ENCODE measurements at regions not wholly inside any gene's neighbourhood (a gene's known extent, or its start where the extent isn't known, plus 50 kb on each side); places are given as distances from the start of the nearest gene placed in this dataset.

DNA sequence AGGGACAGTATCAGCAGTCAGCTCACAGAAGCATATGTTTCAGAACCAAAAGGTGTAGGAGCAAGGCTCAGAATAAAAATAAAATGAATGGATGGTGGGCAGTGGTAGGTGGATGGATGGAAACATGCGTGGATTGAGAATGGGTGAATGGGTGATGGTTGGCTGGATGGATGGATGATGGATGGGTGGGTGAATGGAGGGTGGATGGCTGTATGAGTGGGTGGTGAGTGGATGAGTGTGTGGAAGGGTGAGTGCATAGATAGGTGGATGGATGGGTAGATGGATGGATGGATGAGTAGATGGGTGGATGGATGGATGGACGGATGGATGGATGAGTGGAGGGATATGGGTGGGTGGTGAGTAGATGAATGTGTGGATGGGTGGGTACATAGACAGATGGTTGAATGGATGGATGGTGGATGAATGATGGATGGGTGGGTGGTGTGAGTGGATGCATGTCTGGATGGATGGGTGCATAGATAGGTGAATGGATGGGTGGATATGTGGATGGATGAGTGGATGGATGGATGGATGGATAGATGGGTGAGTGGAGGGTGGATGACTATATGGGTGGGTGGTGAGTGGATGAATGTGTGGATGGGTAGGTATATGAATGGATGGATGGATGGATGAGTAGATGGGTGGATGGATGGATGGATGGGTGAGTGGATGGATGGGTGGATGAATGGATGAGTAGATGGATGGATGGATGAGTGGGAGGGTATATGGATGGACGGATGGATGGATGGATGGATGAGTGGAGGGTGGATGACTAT is 164.2 kb downstream of the C9orf50 start:
- no peaks in the 10 kb centered on the region for H3K27me3 ChIP-seq (ENCODE audit: insufficient read depth, poor library complexity, severe bottlenecking)
- no peak for DNase-seq (ENCODE audit: low read depth in 1 of 2, low spot score in 1 of 2)
- H3K27ac ChIP-seq (replicated peaks), result no peak overlapping the region
- no peak overlapping the region for H3K4me3 ChIP-seq (replicated peaks; ENCODE audit: insufficient read depth, low read length)
- no peak for TF ChIP-seq GABPA (IDR thresholded peaks at IDR 0.05; ENCODE audit: low read depth)
- TF ChIP-seq SPI1 (IDR thresholded peaks at IDR 0.05; ENCODE audit: borderline replicate concordance, low read depth), result no peak
- TF ChIP-seq, protein P1, sequence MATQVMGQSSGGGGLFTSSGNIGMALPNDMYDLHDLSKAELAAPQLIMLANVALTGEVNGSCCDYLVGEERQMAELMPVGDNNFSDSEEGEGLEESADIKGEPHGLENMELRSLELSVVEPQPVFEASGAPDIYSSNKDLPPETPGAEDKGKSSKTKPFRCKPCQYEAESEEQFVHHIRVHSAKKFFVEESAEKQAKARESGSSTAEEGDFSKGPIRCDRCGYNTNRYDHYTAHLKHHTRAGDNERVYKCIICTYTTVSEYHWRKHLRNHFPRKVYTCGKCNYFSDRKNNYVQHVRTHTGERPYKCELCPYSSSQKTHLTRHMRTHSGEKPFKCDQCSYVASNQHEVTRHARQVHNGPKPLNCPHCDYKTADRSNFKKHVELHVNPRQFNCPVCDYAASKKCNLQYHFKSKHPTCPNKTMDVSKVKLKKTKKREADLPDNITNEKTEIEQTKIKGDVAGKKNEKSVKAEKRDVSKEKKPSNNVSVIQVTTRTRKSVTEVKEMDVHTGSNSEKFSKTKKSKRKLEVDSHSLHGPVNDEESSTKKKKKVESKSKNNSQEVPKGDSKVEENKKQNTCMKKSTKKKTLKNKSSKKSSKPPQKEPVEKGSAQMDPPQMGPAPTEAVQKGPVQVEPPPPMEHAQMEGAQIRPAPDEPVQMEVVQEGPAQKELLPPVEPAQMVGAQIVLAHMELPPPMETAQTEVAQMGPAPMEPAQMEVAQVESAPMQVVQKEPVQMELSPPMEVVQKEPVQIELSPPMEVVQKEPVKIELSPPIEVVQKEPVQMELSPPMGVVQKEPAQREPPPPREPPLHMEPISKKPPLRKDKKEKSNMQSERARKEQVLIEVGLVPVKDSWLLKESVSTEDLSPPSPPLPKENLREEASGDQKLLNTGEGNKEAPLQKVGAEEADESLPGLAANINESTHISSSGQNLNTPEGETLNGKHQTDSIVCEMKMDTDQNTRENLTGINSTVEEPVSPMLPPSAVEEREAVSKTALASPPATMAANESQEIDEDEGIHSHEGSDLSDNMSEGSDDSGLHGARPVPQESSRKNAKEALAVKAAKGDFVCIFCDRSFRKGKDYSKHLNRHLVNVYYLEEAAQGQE (IDR thresholded peaks at IDR 0.05; ENCODE audit: insufficient replicate concordance, low read depth), result no peak
- no peak for TF ChIP-seq POLR2AphosphoS5 (IDR thresholded peaks at IDR 0.05; ENCODE audit: low read depth)
- TF ChIP-seq CTCF (IDR thresholded peaks at IDR 0.05; ENCODE audit: insufficient read depth, low read length), result no peak

DNA sequence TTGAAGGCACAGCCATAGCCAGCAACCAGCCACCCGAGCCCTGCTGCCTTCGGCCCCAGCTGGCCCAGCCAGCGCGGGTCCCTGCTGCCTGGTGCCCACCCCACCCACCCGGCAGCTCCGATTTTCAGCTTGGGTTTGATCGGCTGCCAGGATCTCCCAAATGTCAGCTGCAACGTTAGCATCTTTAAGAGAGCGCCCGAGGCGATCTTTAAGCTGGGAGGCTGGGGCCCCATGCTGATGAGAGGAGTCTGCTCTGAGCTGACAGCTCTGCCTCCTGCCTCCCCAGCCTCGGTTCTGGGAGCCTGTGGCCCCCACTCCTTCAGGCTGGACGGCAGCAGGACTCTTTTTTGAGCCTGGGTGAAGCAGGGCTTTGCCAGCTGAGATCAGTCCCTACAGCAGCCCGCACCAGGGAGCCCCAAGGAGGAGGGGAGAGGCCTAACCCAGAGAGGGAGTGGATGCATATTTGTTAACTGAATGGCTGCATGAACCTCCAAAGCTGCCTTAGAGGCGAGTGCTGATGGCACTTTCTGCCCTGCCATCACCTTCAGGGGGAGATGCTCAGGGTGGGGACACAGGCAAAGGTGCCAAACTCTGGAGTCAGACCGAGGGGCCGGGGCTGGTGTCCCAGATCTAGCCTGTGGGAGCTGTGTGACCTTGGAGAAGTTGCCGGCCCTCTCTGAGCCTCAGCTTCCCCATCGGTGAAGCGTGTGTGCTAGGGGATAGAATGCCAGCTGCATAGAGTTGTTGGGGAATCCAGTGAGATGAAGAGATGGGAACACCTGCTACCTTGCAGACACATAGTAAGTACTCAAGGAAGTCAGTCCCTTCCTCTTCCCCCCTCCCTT is 165.5 kb downstream of the C9orf50 start:
- TF ChIP-seq CTCF (IDR thresholded peaks at IDR 0.05; ENCODE audit: insufficient read depth, low read length), result no peak
- no peak for TF ChIP-seq GABPA (IDR thresholded peaks at IDR 0.05; ENCODE audit: low read depth)
- TF ChIP-seq SPI1 (IDR thresholded peaks at IDR 0.05; ENCODE audit: borderline replicate concordance, low read depth), result no peak
- no peak for TF ChIP-seq POLR2AphosphoS5 (IDR thresholded peaks at IDR 0.05; ENCODE audit: low read depth)
- TF ChIP-seq, protein P1 (IDR thresholded peaks at IDR 0.05; ENCODE audit: insufficient replicate concordance, low read depth), result no peak
- Histone ChIP-seq H3K27ac (replicated peaks) (no peak overlapping the region), H3K27me3 (ENCODE audit: insufficient read depth, poor library complexity, severe bottlenecking) (no peaks in the 10 kb centered on the region), H3K4me3 (replicated peaks; ENCODE audit: insufficient read depth, low read length) (no peak overlapping the region)
- no peak for DNase-seq (ENCODE audit: low read depth in 1 of 2, low spot score in 1 of 2)

DNA sequence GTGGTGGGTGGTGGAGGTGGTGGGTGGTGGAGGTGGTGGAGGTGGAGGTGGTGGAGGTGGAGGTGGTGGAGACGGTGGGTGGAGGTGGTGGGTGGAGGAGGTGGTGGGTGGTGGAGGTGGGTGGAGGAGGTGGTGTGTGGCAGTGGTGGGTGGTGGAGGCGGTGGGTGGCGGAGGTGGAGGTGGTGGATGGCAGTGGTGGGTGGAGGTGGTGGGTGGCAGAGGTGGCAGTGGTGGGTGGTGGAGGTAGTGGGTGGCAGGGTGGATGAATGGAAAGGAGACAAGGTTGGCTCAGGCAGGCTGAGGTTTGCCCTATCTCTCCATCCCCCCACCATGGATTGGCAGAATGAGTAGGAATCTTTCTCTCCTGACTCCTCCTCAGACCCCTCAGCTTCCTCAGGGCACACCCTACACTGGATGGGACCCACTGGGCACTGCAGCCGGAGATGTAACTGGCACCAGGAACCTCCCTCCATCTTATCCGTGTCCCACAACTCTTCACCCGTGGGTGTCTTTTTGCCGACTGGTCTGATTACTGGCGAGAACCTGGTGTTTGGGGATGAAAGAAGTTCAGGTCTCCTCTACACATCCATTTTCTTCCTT is 166.3 kb downstream of the C9orf50 start:
- no peaks in the 10 kb centered on the region for H3K27me3 ChIP-seq (ENCODE audit: insufficient read depth, poor library complexity, severe bottlenecking)
- H3K27ac ChIP-seq (replicated peaks), result no peak overlapping the region
- H3K4me3 ChIP-seq (replicated peaks; ENCODE audit: insufficient read depth, low read length), result no peak overlapping the region
- no peak for TF ChIP-seq GABPA (IDR thresholded peaks at IDR 0.05; ENCODE audit: low read depth)
- TF ChIP-seq, protein P1 (IDR thresholded peaks at IDR 0.05; ENCODE audit: insufficient replicate concordance, low read depth), result no peak
- TF ChIP-seq POLR2AphosphoS5 (IDR thresholded peaks at IDR 0.05; ENCODE audit: low read depth), result no peak
- no peak for DNase-seq (ENCODE audit: low read depth in 1 of 2, low spot score in 1 of 2)

Data from HL-60 (cell line).